Astrocyte (in vitro differentiated cells and primary cell): ENCODE measurements at regions not wholly inside any gene's neighbourhood (a gene's known extent, or its start where the extent isn't known, plus 50 kb on each side); places are given as distances from the start of the nearest gene placed in this dataset.

Experiments used
- CTCF ChIP-seq: IDR thresholded peaks from 2 replicates; pipeline ENCODE4 v1.5.1; 2011; ENCODE audit warnings: low read depth, mild to moderate bottlenecking, inconsistent platforms, low read length, moderate library complexity; ENCODE audit not compliant: insufficient read depth
- EZH2 ChIP-seq: IDR thresholded peaks from 2 replicates; pipeline ENCODE4 v1.6.1; 2012; ENCODE audit warnings: mild to moderate bottlenecking, low read length, inconsistent platforms; ENCODE audit not compliant: insufficient read depth

GRCh38 chrX:97806946-97807345, 923.2 kb downstream of the RPA4 start:
- no peak for TF ChIP-seq EZH2
- TF ChIP-seq CTCF, result no peak
